A673 (cell line): ENCODE measurements at regions not wholly inside any gene's neighbourhood (a gene's known extent, or its start where the extent isn't known, plus 50 kb on each side); places are given as distances from the start of the nearest gene placed in this dataset.

ENCODE experiments used
- BruUV-seq: library from RNA; stranded (reverse); fragments of 400-500 nt; replicated peaks from 2 replicates; lab custom pipeline; 2021; lab: Mats Ljungman, UMichigan
- CTCF ChIA-PET: fragments of 300-600 bp; sonication (Branson Sonifier 250); formaldehyde crosslinking; loops from one replicate; lab custom pipeline; 2022; ENCODE audit warnings: antibody characterized with exemption; lab: Charles Lee
- POLR2A ChIA-PET: fragments of 300-600 bp; sonication (Branson Sonifier 250); formaldehyde crosslinking; loops from one replicate; lab custom pipeline; 2022; ENCODE audit warnings: antibody characterized with exemption; ENCODE audit not compliant: low non-redundant PET; lab: Charles Lee
- DNase-seq: peaks from one replicate; pipeline ENCODE4 v3.0.0-alpha.2; 2015; ENCODE audit warnings: low spot score
- H3K27ac ChIP-seq: fragments of 200-600 bp; sonication (generic); 2 replicates; pipeline ENCODE4 v1.5.1; 2016; ENCODE audit warnings: mixed run types, low read depth, mild to moderate bottlenecking, mixed read lengths, antibody characterized with exemption, low read length; ENCODE audit not compliant: poor library complexity, severe bottlenecking
- H3K27me3 ChIP-seq: fragments of 200-600 bp; sonication (generic); replicated peaks from 2 replicates; pipeline ENCODE4 v1.6.1; 2017; ENCODE audit warnings: mixed run types, low read depth, mild to moderate bottlenecking, mixed read lengths, antibody characterized with exemption, low read length; ENCODE audit not compliant: insufficient read depth, poor library complexity
- H3K36me3 ChIP-seq: fragments of 200-600 bp; sonication (generic); 2 replicates; pipeline ENCODE4 v1.6.1; 2016; ENCODE audit warnings: mixed run types, mild to moderate bottlenecking, mixed read lengths, antibody characterized with exemption, low read length; ENCODE audit not compliant: insufficient read depth, poor library complexity, severe bottlenecking
- H3K4me1 ChIP-seq: fragments of 200-600 bp; sonication (generic); 2 replicates; pipeline ENCODE4 v1.6.1; 2017; ENCODE audit warnings: mixed run types, mild to moderate bottlenecking, mixed read lengths, antibody characterized with exemption, low read length; ENCODE audit not compliant: insufficient read depth, poor library complexity, severe bottlenecking
- H3K4me3 ChIP-seq: fragments of 200-600 bp; sonication (generic); 2 replicates; pipeline ENCODE4 v1.5.1; 2016; ENCODE audit warnings: low read depth, mixed run types, mild to moderate bottlenecking, mixed read lengths, low read length; ENCODE audit not compliant: poor library complexity, severe bottlenecking
- H3K9me3 ChIP-seq: fragments of 200-600 bp; sonication (generic); 2 replicates; pipeline ENCODE4 v1.6.1; 2016; ENCODE audit warnings: mixed run types, low read depth, mild to moderate bottlenecking, mixed read lengths, antibody characterized with exemption, low read length; ENCODE audit not compliant: poor library complexity, severe bottlenecking
- EZH2 ChIP-seq: fragments of 200-600 bp; sonication (generic); IDR thresholded peaks from 2 replicates; pipeline ENCODE4 v1.6.1; 2017; ENCODE audit warnings: borderline replicate concordance, low read depth, mild to moderate bottlenecking, mixed read lengths, antibody characterized with exemption, low read length; ENCODE audit not compliant: poor library complexity, severe bottlenecking
- intact Hi-C: fragments of 100-400 bp; cut with micrococcal nuclease; formaldehyde crosslinking; loops from one replicate; pipeline ENCODE4 v1.10.0; 2022; ENCODE audit not compliant: unreplicated experiment
- TF ChIP-seq, protein P1 (sequence below): fragments of 300-800, 200-600 bp; sonication (generic); conservative IDR thresholded peaks from 2 replicates; pipeline ENCODE4 v1.5.1; 2017; ENCODE audit warnings: low read depth, mild to moderate bottlenecking, antibody characterized with exemption, low read length, moderate library complexity, mixed read lengths

DNA sequence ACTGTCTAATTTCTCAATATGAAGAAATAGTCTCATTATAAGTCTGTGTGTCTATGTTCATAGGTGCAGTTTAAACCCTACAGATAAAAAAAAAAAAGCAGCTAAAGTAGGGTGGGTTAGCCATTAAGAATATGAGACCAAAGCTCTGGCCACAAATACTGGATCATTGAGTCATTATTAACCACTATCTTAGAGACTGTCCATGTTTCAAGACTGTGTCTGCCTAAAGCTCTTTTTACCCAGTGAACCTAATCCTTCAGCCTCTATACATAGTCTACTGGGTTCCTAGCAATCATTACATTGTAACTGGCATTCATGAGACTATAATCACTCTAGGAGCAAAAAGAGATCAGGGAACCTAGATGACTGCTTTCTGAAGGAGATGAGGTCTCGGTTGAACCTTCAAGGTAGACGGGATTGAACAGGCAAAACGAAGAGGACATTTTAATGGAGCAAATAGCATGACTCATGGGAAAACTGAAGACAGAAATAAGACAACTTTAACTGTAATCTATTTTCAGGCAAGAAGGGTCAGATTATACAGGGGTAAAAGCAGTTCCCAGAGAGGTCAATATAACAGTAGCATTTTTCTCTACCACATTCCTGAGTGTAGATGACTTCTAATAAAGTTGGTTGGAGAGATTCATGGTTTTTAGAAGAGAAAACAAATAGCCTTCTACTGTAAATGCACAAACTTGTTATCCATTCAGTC is 64.0 kb upstream of the FIBIN start:
- no TSS peak for BruUV-seq
- no peaks in the 10 kb centered on the region for H3K9me3 ChIP-seq
- intact Hi-C loops: no loop called here
- peaks cover 80% of the 10 kb centered on the region for H3K27me3 ChIP-seq
- TF ChIP-seq, protein P1, sequence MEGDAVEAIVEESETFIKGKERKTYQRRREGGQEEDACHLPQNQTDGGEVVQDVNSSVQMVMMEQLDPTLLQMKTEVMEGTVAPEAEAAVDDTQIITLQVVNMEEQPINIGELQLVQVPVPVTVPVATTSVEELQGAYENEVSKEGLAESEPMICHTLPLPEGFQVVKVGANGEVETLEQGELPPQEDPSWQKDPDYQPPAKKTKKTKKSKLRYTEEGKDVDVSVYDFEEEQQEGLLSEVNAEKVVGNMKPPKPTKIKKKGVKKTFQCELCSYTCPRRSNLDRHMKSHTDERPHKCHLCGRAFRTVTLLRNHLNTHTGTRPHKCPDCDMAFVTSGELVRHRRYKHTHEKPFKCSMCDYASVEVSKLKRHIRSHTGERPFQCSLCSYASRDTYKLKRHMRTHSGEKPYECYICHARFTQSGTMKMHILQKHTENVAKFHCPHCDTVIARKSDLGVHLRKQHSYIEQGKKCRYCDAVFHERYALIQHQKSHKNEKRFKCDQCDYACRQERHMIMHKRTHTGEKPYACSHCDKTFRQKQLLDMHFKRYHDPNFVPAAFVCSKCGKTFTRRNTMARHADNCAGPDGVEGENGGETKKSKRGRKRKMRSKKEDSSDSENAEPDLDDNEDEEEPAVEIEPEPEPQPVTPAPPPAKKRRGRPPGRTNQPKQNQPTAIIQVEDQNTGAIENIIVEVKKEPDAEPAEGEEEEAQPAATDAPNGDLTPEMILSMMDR: no peak
- no peak for TF ChIP-seq EZH2
- H3K36me3 ChIP-seq: no peaks in the 10 kb centered on the region
- CTCF ChIA-PET: no interaction called here
- no peak overlapping the region for H3K27ac ChIP-seq
- H3K4me3 ChIP-seq: no peak overlapping the region
- no peak for DNase-seq
- H3K4me1 ChIP-seq: no peaks in the 10 kb centered on the region
- POLR2A ChIA-PET: no interaction called here

DNA sequence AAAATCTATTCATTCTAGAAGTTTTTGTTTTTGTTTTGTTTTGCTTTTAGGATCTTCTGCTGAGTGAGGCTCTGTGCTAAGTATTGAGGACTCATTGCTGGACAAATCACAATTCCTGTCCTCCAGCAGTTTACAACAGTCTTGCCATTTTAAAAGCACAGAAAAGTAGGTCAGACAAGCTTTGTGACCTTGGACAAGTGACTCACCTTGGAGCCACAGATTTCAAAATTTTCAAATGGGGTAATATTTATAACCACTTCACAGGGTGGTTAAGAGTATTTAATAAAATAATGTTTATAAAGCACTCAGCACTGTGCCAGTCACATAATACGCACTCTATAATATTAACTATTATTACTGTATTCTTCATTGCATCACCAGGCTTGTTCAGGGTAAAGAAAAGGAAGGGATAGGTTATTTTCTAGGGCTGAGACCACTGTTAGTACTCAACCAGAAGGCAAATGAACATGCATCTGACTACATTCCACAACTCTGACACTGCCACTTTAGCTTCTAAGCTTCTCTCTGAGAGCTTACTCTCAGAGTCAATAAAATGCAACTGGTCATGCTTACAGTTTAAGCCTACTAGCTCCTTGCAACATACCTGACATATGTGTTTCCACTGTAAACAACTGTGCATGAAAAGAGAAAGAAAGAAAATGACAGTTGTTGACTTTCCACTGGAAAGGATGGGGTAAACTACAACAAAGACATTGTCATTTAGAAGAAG is 63.2 kb upstream of the FIBIN start:
- Histone ChIP-seq H3K4me1 (no peaks in the 10 kb centered on the region), H3K27ac (no peak overlapping the region), H3K4me3 (no peak overlapping the region), H3K27me3 (peaks cover 84% of the 10 kb centered on the region), H3K36me3 (no peaks in the 10 kb centered on the region), H3K9me3 (no peaks in the 10 kb centered on the region)
- TF ChIP-seq, protein P1: no peak
- TF ChIP-seq EZH2: peak; percentile 33
- intact Hi-C loops: no loop called here
- DNase-seq: no peak
- no TSS peak for BruUV-seq
- ChIA-PET POLR2A (no interaction called here), CTCF (no interaction called here)

DNA sequence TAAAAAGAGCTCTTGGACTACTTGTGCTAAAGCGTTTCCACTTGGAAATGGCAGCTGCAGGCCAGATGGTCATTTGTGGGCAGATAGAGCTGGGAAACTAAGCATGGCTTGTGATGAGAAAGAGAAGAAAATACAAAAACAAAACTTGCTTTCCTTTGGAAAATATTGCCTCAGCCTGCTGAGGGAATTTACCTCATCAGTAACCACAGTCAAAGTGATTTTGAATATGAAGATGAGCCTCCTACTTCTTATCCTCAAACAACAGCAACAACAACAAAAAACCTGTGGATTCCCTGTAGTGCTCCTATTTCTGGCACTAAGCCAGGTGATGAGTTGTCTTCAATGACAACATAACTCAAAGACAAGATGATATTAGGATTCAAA is 62.7 kb upstream of the FIBIN start:
- POLR2A ChIA-PET: no interaction called here
- Histone ChIP-seq H3K27ac (no peak overlapping the region), H3K4me3 (no peak overlapping the region), H3K9me3 (no peaks in the 10 kb centered on the region), H3K27me3 (peaks cover 86% of the 10 kb centered on the region), H3K36me3 (no peaks in the 10 kb centered on the region), H3K4me1 (no peaks in the 10 kb centered on the region)
- CTCF ChIA-PET: no interaction called here
- peak; percentile 25 for DNase-seq
- intact Hi-C loops: no loop called here
- TF ChIP-seq, protein P1: no peak
- TF ChIP-seq EZH2: no peak
- no TSS peak for BruUV-seq
